A673 (cell line): ENCODE measurements at regions not wholly inside any gene's neighbourhood (a gene's known extent, or its start where the extent isn't known, plus 50 kb on each side); places are given as distances from the start of the nearest gene placed in this dataset.

ENCODE experiments used
- BruUV-seq: library from RNA; stranded (reverse); fragments of 400-500 nt; replicated peaks from 2 replicates; lab custom pipeline; 2021; lab: Mats Ljungman, UMichigan
- CTCF ChIA-PET: fragments of 300-600 bp; sonication (Branson Sonifier 250); formaldehyde crosslinking; loops from one replicate; lab custom pipeline; 2022; ENCODE audit warnings: antibody characterized with exemption; lab: Charles Lee
- POLR2A ChIA-PET: fragments of 300-600 bp; sonication (Branson Sonifier 250); formaldehyde crosslinking; loops from one replicate; lab custom pipeline; 2022; ENCODE audit warnings: antibody characterized with exemption; ENCODE audit not compliant: low non-redundant PET; lab: Charles Lee
- DNase-seq: peaks from one replicate; pipeline ENCODE4 v3.0.0-alpha.2; 2015; ENCODE audit warnings: low spot score
- H3K27ac ChIP-seq: fragments of 200-600 bp; sonication (generic); 2 replicates; pipeline ENCODE4 v1.5.1; 2016; ENCODE audit warnings: mixed run types, low read depth, mild to moderate bottlenecking, mixed read lengths, antibody characterized with exemption, low read length; ENCODE audit not compliant: poor library complexity, severe bottlenecking
- H3K27me3 ChIP-seq: fragments of 200-600 bp; sonication (generic); replicated peaks from 2 replicates; pipeline ENCODE4 v1.6.1; 2017; ENCODE audit warnings: mixed run types, low read depth, mild to moderate bottlenecking, mixed read lengths, antibody characterized with exemption, low read length; ENCODE audit not compliant: insufficient read depth, poor library complexity
- H3K36me3 ChIP-seq: fragments of 200-600 bp; sonication (generic); 2 replicates; pipeline ENCODE4 v1.6.1; 2016; ENCODE audit warnings: mixed run types, mild to moderate bottlenecking, mixed read lengths, antibody characterized with exemption, low read length; ENCODE audit not compliant: insufficient read depth, poor library complexity, severe bottlenecking
- H3K4me1 ChIP-seq: fragments of 200-600 bp; sonication (generic); 2 replicates; pipeline ENCODE4 v1.6.1; 2017; ENCODE audit warnings: mixed run types, mild to moderate bottlenecking, mixed read lengths, antibody characterized with exemption, low read length; ENCODE audit not compliant: insufficient read depth, poor library complexity, severe bottlenecking
- H3K4me3 ChIP-seq: fragments of 200-600 bp; sonication (generic); 2 replicates; pipeline ENCODE4 v1.5.1; 2016; ENCODE audit warnings: low read depth, mixed run types, mild to moderate bottlenecking, mixed read lengths, low read length; ENCODE audit not compliant: poor library complexity, severe bottlenecking
- H3K9me3 ChIP-seq: fragments of 200-600 bp; sonication (generic); 2 replicates; pipeline ENCODE4 v1.6.1; 2016; ENCODE audit warnings: mixed run types, low read depth, mild to moderate bottlenecking, mixed read lengths, antibody characterized with exemption, low read length; ENCODE audit not compliant: poor library complexity, severe bottlenecking
- EZH2 ChIP-seq: fragments of 200-600 bp; sonication (generic); IDR thresholded peaks from 2 replicates; pipeline ENCODE4 v1.6.1; 2017; ENCODE audit warnings: borderline replicate concordance, low read depth, mild to moderate bottlenecking, mixed read lengths, antibody characterized with exemption, low read length; ENCODE audit not compliant: poor library complexity, severe bottlenecking
- intact Hi-C: fragments of 100-400 bp; cut with micrococcal nuclease; formaldehyde crosslinking; loops from one replicate; pipeline ENCODE4 v1.10.0; 2022; ENCODE audit not compliant: unreplicated experiment
- TF ChIP-seq, protein P1 (sequence below): fragments of 300-800, 200-600 bp; sonication (generic); conservative IDR thresholded peaks from 2 replicates; pipeline ENCODE4 v1.5.1; 2017; ENCODE audit warnings: low read depth, mild to moderate bottlenecking, antibody characterized with exemption, low read length, moderate library complexity, mixed read lengths

- Histone ChIP-seq H3K9me3 (peaks cover 4% of the 10 kb centered on the region), H3K27ac (no peak overlapping the region), H3K4me1 (no peaks in the 10 kb centered on the region), H3K36me3 (no peaks in the 10 kb centered on the region), H3K27me3 (peaks cover 19% of the 10 kb centered on the region), H3K4me3 (no peak overlapping the region)
- intact Hi-C loops, result no loop called here
- no TSS peak for BruUV-seq
- TF ChIP-seq, protein P1, sequence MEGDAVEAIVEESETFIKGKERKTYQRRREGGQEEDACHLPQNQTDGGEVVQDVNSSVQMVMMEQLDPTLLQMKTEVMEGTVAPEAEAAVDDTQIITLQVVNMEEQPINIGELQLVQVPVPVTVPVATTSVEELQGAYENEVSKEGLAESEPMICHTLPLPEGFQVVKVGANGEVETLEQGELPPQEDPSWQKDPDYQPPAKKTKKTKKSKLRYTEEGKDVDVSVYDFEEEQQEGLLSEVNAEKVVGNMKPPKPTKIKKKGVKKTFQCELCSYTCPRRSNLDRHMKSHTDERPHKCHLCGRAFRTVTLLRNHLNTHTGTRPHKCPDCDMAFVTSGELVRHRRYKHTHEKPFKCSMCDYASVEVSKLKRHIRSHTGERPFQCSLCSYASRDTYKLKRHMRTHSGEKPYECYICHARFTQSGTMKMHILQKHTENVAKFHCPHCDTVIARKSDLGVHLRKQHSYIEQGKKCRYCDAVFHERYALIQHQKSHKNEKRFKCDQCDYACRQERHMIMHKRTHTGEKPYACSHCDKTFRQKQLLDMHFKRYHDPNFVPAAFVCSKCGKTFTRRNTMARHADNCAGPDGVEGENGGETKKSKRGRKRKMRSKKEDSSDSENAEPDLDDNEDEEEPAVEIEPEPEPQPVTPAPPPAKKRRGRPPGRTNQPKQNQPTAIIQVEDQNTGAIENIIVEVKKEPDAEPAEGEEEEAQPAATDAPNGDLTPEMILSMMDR, result no peak
- TF ChIP-seq EZH2, result no peak
- POLR2A ChIA-PET, result no interaction called here
- no peak for DNase-seq
- CTCF ChIA-PET, result no interaction called here
Observed at GRCh38 chr3:81005992-81006391, 755.5 kb downstream of the GBE1 start.

DNA sequence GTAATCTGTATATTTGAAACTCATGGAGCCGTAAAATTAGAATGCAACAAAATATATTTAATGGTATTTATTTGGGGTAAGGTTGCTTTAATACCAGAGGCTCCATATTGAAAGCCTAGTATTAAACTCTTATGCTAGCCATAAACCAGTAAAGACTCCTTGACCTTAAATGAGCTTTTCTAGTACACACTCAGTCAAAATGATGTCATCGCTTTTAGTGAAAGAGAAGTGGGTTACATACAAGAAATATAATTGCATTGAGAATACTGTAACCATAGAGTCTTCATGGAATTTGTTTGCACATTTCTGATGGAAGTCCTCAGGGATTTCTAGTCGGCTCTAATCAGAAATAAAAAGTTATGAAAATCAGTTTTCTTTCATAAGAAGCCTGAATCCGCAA lies 757.6 kb downstream of the GBE1 start:
- intact Hi-C loops, result no loop called here
- TF ChIP-seq EZH2, result no peak
- TF ChIP-seq, protein P1, result no peak
- Histone ChIP-seq H3K4me1 (no peaks in the 10 kb centered on the region), H3K27ac (no peak overlapping the region), H3K27me3 (peaks cover 31% of the 10 kb centered on the region), H3K4me3 (no peak overlapping the region), H3K9me3 (peaks cover under 1% of the 10 kb centered on the region), H3K36me3 (no peaks in the 10 kb centered on the region)
- BruUV-seq, result no TSS peak
- POLR2A ChIA-PET, result no interaction called here
- no peak for DNase-seq
- CTCF ChIA-PET, result no interaction called here

DNA sequence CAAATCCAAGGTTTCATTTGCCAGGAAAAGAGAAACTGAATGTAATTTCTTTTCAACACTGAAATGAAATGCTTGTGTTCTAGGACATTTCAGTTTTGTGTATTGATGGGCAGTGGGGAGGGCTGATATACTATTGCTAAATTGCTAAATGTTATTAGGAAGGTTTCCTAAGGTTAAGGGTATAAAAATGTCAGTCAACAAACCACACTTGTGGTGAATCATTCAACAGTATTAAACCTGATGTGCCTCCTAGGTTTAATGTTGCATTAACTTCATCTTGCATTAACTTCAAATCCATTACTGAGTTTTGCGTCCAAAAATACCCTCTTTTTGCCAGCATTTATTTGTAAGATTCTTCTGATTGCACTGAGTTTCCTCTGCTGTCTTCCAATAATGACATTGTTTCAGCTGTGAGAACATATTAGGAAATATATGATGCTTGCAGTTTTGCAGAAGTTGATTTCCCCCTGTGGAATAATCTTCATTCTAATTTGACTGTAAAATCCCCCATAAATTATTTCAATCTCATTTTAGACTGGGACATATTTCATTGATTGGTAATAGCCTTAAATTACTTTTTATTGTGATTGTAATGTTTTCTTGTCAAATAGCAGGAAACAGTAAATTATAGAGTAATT lies 758.3 kb downstream of the GBE1 start:
- DNase-seq, result peak; percentile 21
- TF ChIP-seq, protein P1, result no peak
- no peak for TF ChIP-seq EZH2
- H3K27me3 ChIP-seq, result peaks cover 33% of the 10 kb centered on the region
- no peak overlapping the region for H3K27ac ChIP-seq
- H3K9me3 ChIP-seq, result no peaks in the 10 kb centered on the region
- ChIA-PET CTCF (no interaction called here), POLR2A (no interaction called here)
- H3K4me3 ChIP-seq, result no peak overlapping the region
- H3K36me3 ChIP-seq, result no peaks in the 10 kb centered on the region
- BruUV-seq, result no TSS peak
- intact Hi-C loops, result no loop called here
- no peaks in the 10 kb centered on the region for H3K4me1 ChIP-seq
